NCI-H2196 treated with DMSO at 0.1 percent for 48 hours (cell line): ENCODE measurements at regions not wholly inside any gene's neighbourhood (a gene's known extent, or its start where the extent isn't known, plus 50 kb on each side); places are given as distances from the start of the nearest gene placed in this dataset.
"Not testable (repeated sequence)": the region's sequence is repeated elsewhere in the genome, so short reads cannot be mapped to it uniquely, and the experiment has no call there.

Experiments
- DNase-seq: peaks from one replicate; lab custom pipeline; 2025; ENCODE audit not compliant: unreplicated experiment; lab: John Stamatoyannopoulos, UW

- DNase-seq, result no peak
These were observed 465.8 kb upstream of the MEIS1 start for GRCh38 chr2:65969161-65969560.

- not testable (repeated sequence) for DNase-seq
These were observed 471.6 kb upstream of the MEIS1 start for GRCh38 chr2:65963303-65963702.

GRCh38 chr2:65960953-65961352, 474.0 kb upstream of the MEIS1 start:
- DNase-seq, result no peak

- no peak for DNase-seq
These were observed 477.0 kb upstream of the MEIS1 start for GRCh38 chr2:65957886-65958285.

GRCh38 chr2:65957454-65957853, 477.5 kb upstream of the MEIS1 start:
- no peak for DNase-seq

GRCh38 chr2:65955259-65955658, 479.7 kb upstream of the MEIS1 start:
- no peak for DNase-seq

- no peak for DNase-seq
These were observed 481.8 kb upstream of the MEIS1 start for GRCh38 chr2:65952966-65953761.

GRCh38 chr2:65944213-65944612, 490.7 kb upstream of the MEIS1 start:
- no peak for DNase-seq

- DNase-seq, result no peak
These were observed 491.7 kb upstream of the MEIS1 start for GRCh38 chr2:65943099-65943786.

GRCh38 chr2:65940856-65941255, 494.1 kb upstream of the MEIS1 start:
- DNase-seq, result no peak

GRCh38 chr2:65939687-65940086, 495.2 kb upstream of the MEIS1 start:
- no peak for DNase-seq

- no peak for DNase-seq
These were observed 497.4 kb upstream of the MEIS1 start for GRCh38 chr2:65937379-65938160.

GRCh38 chr2:65934992-65935629, 499.8 kb upstream of the MEIS1 start:
- no peak for DNase-seq

- DNase-seq, result no peak
These were observed 500.2 kb upstream of the SPRED2 start for GRCh38 chr2:65932571-65932970.

GRCh38 chr2:65931056-65931455, 498.7 kb upstream of the SPRED2 start:
- no peak for DNase-seq

GRCh38 chr2:65930259-65930658, 497.9 kb upstream of the SPRED2 start:
- DNase-seq, result no peak

GRCh38 chr2:65929664-65930063, 497.3 kb upstream of the SPRED2 start:
- not testable (repeated sequence) for DNase-seq

- DNase-seq, result no peak
These were observed 490.4 kb upstream of the SPRED2 start for GRCh38 chr2:65922794-65923193.

- no peak for DNase-seq
These were observed 489.6 kb upstream of the SPRED2 start for GRCh38 chr2:65922030-65922429.

- no peak for DNase-seq
These were observed 488.7 kb upstream of the SPRED2 start for GRCh38 chr2:65921116-65921515.

- no peak for DNase-seq
These were observed 488.3 kb upstream of the SPRED2 start for GRCh38 chr2:65920659-65921058.
